H9 (cell line): ENCODE measurements at regions not wholly inside any gene's neighbourhood (a gene's known extent, or its start where the extent isn't known, plus 50 kb on each side); places are given as distances from the start of the nearest gene placed in this dataset.

Source experiments
- DNase-seq: peaks from one replicate; pipeline ENCODE4 v3.0.0-alpha.2; 2017
- H2AFZ ChIP-seq: one replicate; pipeline ENCODE4 v1.6.1; 2013; ENCODE audit warnings: mild to moderate bottlenecking, low read length, control low read depth, moderate library complexity
- H2AK5ac ChIP-seq: 2 replicates; pipeline ENCODE4 v1.6.1; 2013; ENCODE audit warnings: low read length, control low read depth, mixed read lengths; ENCODE audit not compliant: insufficient read length
- H2BK120ac ChIP-seq: one replicate; pipeline ENCODE4 v1.6.1; 2013; ENCODE audit warnings: low read depth, mild to moderate bottlenecking, low read length, control low read depth, inconsistent platforms; ENCODE audit not compliant: poor library complexity, severe bottlenecking
- H2BK12ac ChIP-seq: 2 replicates; pipeline ENCODE4 v1.6.1; 2013; ENCODE audit warnings: low read length, control low read depth, mixed read lengths, low read depth; ENCODE audit not compliant: insufficient read length
- H2BK15ac ChIP-seq: 2 replicates; pipeline ENCODE4 v1.6.1; 2013; ENCODE audit warnings: low read depth, low read length, control low read depth
- H2BK20ac ChIP-seq: one replicate; pipeline ENCODE4 v1.6.1; 2013; ENCODE audit warnings: low read depth, mild to moderate bottlenecking, low read length, control low read depth, inconsistent platforms; ENCODE audit not compliant: poor library complexity, severe bottlenecking
- H2BK5ac ChIP-seq: 2 replicates; pipeline ENCODE4 v1.6.1; 2013; ENCODE audit warnings: low read length, control low read depth, mixed read lengths; ENCODE audit not compliant: insufficient read length
- H3K14ac ChIP-seq: 2 replicates; pipeline ENCODE4 v1.6.1; 2013; ENCODE audit warnings: low read length, control low read depth; ENCODE audit not compliant: insufficient read depth
- H3K18ac ChIP-seq: 2 replicates; pipeline ENCODE4 v1.6.1; 2013; ENCODE audit warnings: low read depth, mild to moderate bottlenecking, mixed read lengths, low read length, control low read depth; ENCODE audit not compliant: insufficient read length
- H3K23ac ChIP-seq: 2 replicates; pipeline ENCODE4 v1.6.1; 2013; ENCODE audit warnings: low read length, control low read depth, mixed read lengths, low read depth; ENCODE audit not compliant: insufficient read length
- H3K23me2 ChIP-seq: 2 replicates; pipeline ENCODE4 v1.6.1; 2013; ENCODE audit warnings: low read depth, mild to moderate bottlenecking, mixed read lengths, low read length, control low read depth; ENCODE audit not compliant: insufficient read length, poor library complexity, severe bottlenecking
- H3K27ac ChIP-seq: 2 replicates; pipeline ENCODE4 v1.5.1; 2013; ENCODE audit warnings: low read length, control low read depth, mixed read lengths, low read depth; ENCODE audit not compliant: insufficient read length
- H3K27me3 ChIP-seq: 2 replicates; pipeline ENCODE4 v1.6.1; 2013; ENCODE audit warnings: low read length, control low read depth, inconsistent platforms; ENCODE audit not compliant: insufficient read depth
- H3K4ac ChIP-seq: 2 replicates; pipeline ENCODE4 v1.6.1; 2013; ENCODE audit warnings: low read depth, mild to moderate bottlenecking, control low read depth, inconsistent platforms, low read length, moderate library complexity
- H3K4me1 ChIP-seq: 2 replicates; pipeline ENCODE4 v1.6.1; 2013; ENCODE audit warnings: low read length, control low read depth, inconsistent platforms; ENCODE audit not compliant: insufficient read depth
- H3K4me2 ChIP-seq: 2 replicates; pipeline ENCODE4 v1.6.1; 2013; ENCODE audit warnings: low read length, control low read depth, mixed read lengths; ENCODE audit not compliant: insufficient read length, insufficient read depth
- H3K56ac ChIP-seq: 2 replicates; pipeline ENCODE4 v1.6.1; 2013; ENCODE audit warnings: low read depth, mild to moderate bottlenecking, mixed read lengths, low read length, control low read depth; ENCODE audit not compliant: insufficient read length
- H3K79me1 ChIP-seq: 2 replicates; pipeline ENCODE4 v1.6.1; 2013; ENCODE audit warnings: low read depth, mild to moderate bottlenecking, moderate library complexity, low read length, control low read depth, inconsistent platforms; ENCODE audit not compliant: insufficient read depth, poor library complexity, severe bottlenecking
- H3K79me2 ChIP-seq: 2 replicates; pipeline ENCODE4 v1.6.1; 2013; ENCODE audit warnings: low read length, control low read depth, inconsistent platforms; ENCODE audit not compliant: insufficient read depth
- H3K9ac ChIP-seq: 2 replicates; pipeline ENCODE4 v1.6.1; 2013; ENCODE audit warnings: low read length, control low read depth, mixed read lengths; ENCODE audit not compliant: insufficient read length; ENCODE audit errors: extremely low read depth
- H3K9me3 ChIP-seq: one replicate; pipeline ENCODE4 v1.6.1; 2013; ENCODE audit warnings: low read depth, low read length, inconsistent platforms; ENCODE audit not compliant: control insufficient read depth
- H3T11ph ChIP-seq: one replicate; pipeline ENCODE4 v1.6.1; 2013; ENCODE audit warnings: mild to moderate bottlenecking, low read length, control low read depth, inconsistent platforms
- H4K20me1 ChIP-seq: one replicate; pipeline ENCODE4 v1.6.1; 2013; ENCODE audit not compliant: control insufficient read depth, insufficient read length, insufficient read depth
- H4K5ac ChIP-seq: 2 replicates; pipeline ENCODE4 v1.6.1; 2013; ENCODE audit warnings: low read depth, mild to moderate bottlenecking, mixed read lengths, low read length, control low read depth; ENCODE audit not compliant: insufficient read length
- H4K8ac ChIP-seq: replicated peaks from 2 replicates; pipeline ENCODE4 v1.6.1; 2013; ENCODE audit warnings: low read length, control low read depth, mixed read lengths, low read depth; ENCODE audit not compliant: insufficient read length
- H4K91ac ChIP-seq: 2 replicates; pipeline ENCODE4 v1.6.1; 2013; ENCODE audit warnings: low read depth, mild to moderate bottlenecking, moderate library complexity, mixed read lengths, low read length, control low read depth; ENCODE audit not compliant: insufficient read length
- H3K27ac Mint-ChIP-seq, 3 experiments: 2 replicates in 2 of 3; 3 replicates in 1 of 3; pipeline ENCODE4 v1.8.0; 2020 to 2021; ENCODE audit warnings: mixed read lengths in 3 of 3, mild to moderate bottlenecking in 1 of 3, moderate library complexity in 1 of 3
- H3K27me3 Mint-ChIP-seq: 2 replicates; pipeline ENCODE4 v1.8.0; 2021; ENCODE audit warnings: low read depth, mild to moderate bottlenecking, moderate library complexity, mixed read lengths
- H3K36me3 Mint-ChIP-seq, 3 experiments: 2 replicates in 2 of 3; 3 replicates in 1 of 3; pipeline ENCODE4 v1.8.0; 2020 to 2021; ENCODE audit warnings: low read depth in 3 of 3, mixed read lengths in 3 of 3; ENCODE audit not compliant: insufficient read depth in 1 of 3
- H3K4me1 Mint-ChIP-seq, 2 experiments: 2 replicates each; pipeline ENCODE4 v1.8.0; 2020; ENCODE audit warnings: mixed read lengths in 2 of 2
- H3K4me3 Mint-ChIP-seq, 2 experiments: 2 replicates in 1 of 2; 3 replicates in 1 of 2; pipeline ENCODE4 v1.8.0; 2020 to 2021; ENCODE audit warnings: mild to moderate bottlenecking in 2 of 2, mixed read lengths in 2 of 2, moderate library complexity in 1 of 2
- H3K9me3 Mint-ChIP-seq, 2 experiments: 2 replicates in 1 of 2; 3 replicates in 1 of 2; pipeline ENCODE4 v1.8.0; 2020; ENCODE audit warnings: mild to moderate bottlenecking in 2 of 2, mixed read lengths in 2 of 2, moderate library complexity in 1 of 2
- WGBS: extraction: QIAGEN DNeasy Blood & Tissue Kit; methylation state at CpG from one replicate; pipeline ENCODE4 v1.1.7; 2013; ENCODE audit warnings: missing lambda C conversion rate, low lambda C conversion rate, mixed read lengths; ENCODE audit not compliant: insufficient read length; ENCODE audit errors: extremely low coverage; 5-methylcytosine and 5-hydroxymethylcytosine counted together
- TF ChIP-seq, protein P1 (sequence below): fragments of 200-600 bp; sonication (generic); conservative IDR thresholded peaks from 3 replicates; pipeline ENCODE4 v1.8.0; 2021; ENCODE audit warnings: antibody characterized with exemption, mild to moderate bottlenecking

DNA sequence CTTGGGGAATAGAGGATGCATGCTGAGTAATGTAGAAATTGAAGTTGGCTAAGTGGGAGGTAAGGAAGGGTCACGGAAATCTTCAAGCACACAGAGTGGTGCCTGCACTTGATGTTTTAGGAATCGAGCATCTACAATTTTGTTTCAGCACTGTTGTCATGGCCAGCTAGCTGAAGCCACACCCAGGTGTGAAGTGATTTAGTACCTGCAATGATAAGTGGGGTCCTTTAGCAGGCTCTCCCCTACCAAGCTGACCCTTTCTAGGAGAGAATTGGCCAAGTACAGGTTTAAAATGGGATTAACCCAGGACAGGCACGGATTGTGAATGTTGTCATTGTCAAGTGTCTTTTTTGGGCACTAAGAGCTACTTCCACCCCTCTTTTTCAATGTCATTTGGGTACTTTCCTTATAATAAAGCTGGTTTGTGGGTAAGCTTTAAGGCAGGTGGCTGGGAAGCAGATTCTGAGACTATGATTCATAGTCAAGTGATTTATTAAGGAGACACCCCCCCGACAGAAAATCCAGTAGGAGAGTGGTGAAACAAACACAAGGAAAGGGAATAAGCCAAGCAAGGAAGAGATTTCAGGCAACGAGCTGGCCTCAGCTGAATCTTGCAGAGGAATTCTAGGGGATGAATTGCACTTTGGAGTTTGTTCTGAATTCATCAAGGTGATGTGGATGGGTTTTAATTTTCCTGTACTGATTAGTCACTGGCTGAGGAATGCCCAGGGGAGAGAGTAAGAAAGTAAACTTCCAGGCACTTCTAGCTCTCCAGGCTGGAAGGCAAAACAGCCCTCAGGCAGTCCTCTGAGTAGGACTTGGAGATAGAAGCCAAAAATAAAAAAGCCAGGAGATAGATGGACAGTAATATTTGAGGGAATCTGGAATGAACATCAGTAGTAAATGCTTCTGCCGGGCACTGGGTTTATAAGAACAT is 1128.4 kb downstream of the SORCS3 start:
- Histone ChIP-seq H2AFZ (no peak overlapping the region), H3K27ac (no peak overlapping the region)
- no CpG with 5 or more reads among the region's 6 CpGs for WGBS

More for the DNA sequence above, 1128.4 kb downstream of the SORCS3 start:
- Histone ChIP-seq H3K79me2 (no peaks in the 10 kb centered on the region), H3K79me1 (no peaks in the 10 kb centered on the region), H2BK120ac (no peak overlapping the region), H3K27me3 (no peaks in the 10 kb centered on the region), H3K23ac (no peak overlapping the region), H4K20me1 (no peaks in the 10 kb centered on the region), H2BK5ac (no peak overlapping the region), H2BK15ac (no peak overlapping the region), H3K9me3 (no peaks in the 10 kb centered on the region), H3K18ac (no peak overlapping the region), H3K4me2 (no peak overlapping the region), H3T11ph (no peak overlapping the region), H3K9ac (no peak overlapping the region), H3K56ac (no peak overlapping the region), H2BK20ac (no peak overlapping the region), H3K4ac (no peak overlapping the region), H4K5ac (no peak overlapping the region), H3K23me2 (no peaks in the 10 kb centered on the region), H2AK5ac (no peak overlapping the region), H4K8ac (no peak overlapping the region), H4K91ac (no peak overlapping the region), H3K4me1 (no peaks in the 10 kb centered on the region), H2BK12ac (no peak overlapping the region), H3K14ac (no peak overlapping the region)
- no peak overlapping the region for H3K4me3 Mint-ChIP-seq
- H3K36me3 Mint-ChIP-seq: no peaks in the 10 kb centered on the region
- peaks cover 8% of the 10 kb centered on the region for H3K27me3 Mint-ChIP-seq
- no peaks in the 10 kb centered on the region for H3K9me3 Mint-ChIP-seq
- peak overlapping the region in 1 of 3 experiments; percentile 79; a peak in 2 of 7 replicates for H3K27ac Mint-ChIP-seq
- DNase-seq: no peak
- peaks cover 0 to 5% of the 10 kb centered on the region in 2 experiments; a peak in 3 of 4 replicates for H3K4me1 Mint-ChIP-seq
- TF ChIP-seq, protein P1, sequence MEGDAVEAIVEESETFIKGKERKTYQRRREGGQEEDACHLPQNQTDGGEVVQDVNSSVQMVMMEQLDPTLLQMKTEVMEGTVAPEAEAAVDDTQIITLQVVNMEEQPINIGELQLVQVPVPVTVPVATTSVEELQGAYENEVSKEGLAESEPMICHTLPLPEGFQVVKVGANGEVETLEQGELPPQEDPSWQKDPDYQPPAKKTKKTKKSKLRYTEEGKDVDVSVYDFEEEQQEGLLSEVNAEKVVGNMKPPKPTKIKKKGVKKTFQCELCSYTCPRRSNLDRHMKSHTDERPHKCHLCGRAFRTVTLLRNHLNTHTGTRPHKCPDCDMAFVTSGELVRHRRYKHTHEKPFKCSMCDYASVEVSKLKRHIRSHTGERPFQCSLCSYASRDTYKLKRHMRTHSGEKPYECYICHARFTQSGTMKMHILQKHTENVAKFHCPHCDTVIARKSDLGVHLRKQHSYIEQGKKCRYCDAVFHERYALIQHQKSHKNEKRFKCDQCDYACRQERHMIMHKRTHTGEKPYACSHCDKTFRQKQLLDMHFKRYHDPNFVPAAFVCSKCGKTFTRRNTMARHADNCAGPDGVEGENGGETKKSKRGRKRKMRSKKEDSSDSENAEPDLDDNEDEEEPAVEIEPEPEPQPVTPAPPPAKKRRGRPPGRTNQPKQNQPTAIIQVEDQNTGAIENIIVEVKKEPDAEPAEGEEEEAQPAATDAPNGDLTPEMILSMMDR: no peak
